HL-60 (cell line): ENCODE measurements at regions not wholly inside any gene's neighbourhood (a gene's known extent, or its start where the extent isn't known, plus 50 kb on each side); places are given as distances from the start of the nearest gene placed in this dataset.

ENCODE experiments used
- DNase-seq, 2 experiments: peaks; one replicate each; pipeline ENCODE4 v3.0.0-alpha.2; 2010 to 2020; ENCODE audit warnings: low read depth in 1 of 2, low spot score in 1 of 2
- H3K27ac ChIP-seq: fragments of 250-450 bp; sonication (Bioruptor Pico); replicated peaks from 2 replicates; pipeline ENCODE4 v1.5.1; 2020; ENCODE audit warnings: mild to moderate bottlenecking, moderate library complexity
- H3K27me3 ChIP-seq: fragments of 250-450 bp; sonication (Bioruptor Pico); 2 replicates; pipeline ENCODE4 v1.5.1; 2021; ENCODE audit warnings: mild to moderate bottlenecking, moderate library complexity; ENCODE audit not compliant: insufficient read depth, poor library complexity, severe bottlenecking
- H3K4me3 ChIP-seq: replicated peaks from 2 replicates; pipeline ENCODE4 v1.5.1; 2011; ENCODE audit warnings: mild to moderate bottlenecking, control low read depth, low read length; ENCODE audit not compliant: insufficient read depth
- CTCF ChIP-seq: IDR thresholded peaks from one replicate; pipeline ENCODE4 v1.5.1; 2011; ENCODE audit warnings: low read length, control low read depth, inconsistent platforms; ENCODE audit not compliant: insufficient read depth
- GABPA ChIP-seq: IDR thresholded peaks from 2 replicates; pipeline ENCODE4 v1.6.1; 2012; ENCODE audit warnings: low read depth
- POLR2AphosphoS5 ChIP-seq: IDR thresholded peaks from 2 replicates; pipeline ENCODE4 v1.6.1; 2012; ENCODE audit warnings: low read depth
- SPI1 ChIP-seq: IDR thresholded peaks from 2 replicates; pipeline ENCODE4 v1.6.1; 2012; ENCODE audit warnings: low read depth, mild to moderate bottlenecking, borderline replicate concordance
- TF ChIP-seq, protein P1 (sequence below): IDR thresholded peaks from 2 replicates; pipeline ENCODE4 v1.6.1; 2012; ENCODE audit warnings: low read depth; ENCODE audit not compliant: insufficient replicate concordance

DNA sequence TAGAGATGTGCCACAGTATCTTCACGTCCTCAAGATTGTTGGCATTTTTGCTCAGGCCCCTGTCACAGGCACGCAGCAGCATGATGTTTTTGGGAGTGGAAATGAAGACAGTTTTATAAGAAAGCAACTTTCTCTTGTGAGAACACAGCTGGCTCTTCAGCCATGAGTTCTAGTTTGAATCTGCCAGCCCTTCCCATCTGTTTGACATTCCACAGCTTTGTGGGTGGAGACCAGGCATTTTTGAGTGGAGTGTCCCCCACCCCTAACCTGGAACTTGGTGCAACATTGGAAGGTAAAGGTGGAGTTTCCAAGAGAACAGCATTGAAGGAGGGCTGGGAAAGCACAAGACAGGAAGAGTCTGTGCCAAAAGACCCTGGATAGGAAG is 253.1 kb upstream of the IGFBP3 start:
- H3K27ac ChIP-seq: no peak overlapping the region
- H3K4me3 ChIP-seq: no peak overlapping the region
- no peak for DNase-seq
- TF ChIP-seq CTCF (no peak), GABPA (no peak), SPI1 (no peak), POLR2AphosphoS5 (no peak)
- TF ChIP-seq, protein P1, sequence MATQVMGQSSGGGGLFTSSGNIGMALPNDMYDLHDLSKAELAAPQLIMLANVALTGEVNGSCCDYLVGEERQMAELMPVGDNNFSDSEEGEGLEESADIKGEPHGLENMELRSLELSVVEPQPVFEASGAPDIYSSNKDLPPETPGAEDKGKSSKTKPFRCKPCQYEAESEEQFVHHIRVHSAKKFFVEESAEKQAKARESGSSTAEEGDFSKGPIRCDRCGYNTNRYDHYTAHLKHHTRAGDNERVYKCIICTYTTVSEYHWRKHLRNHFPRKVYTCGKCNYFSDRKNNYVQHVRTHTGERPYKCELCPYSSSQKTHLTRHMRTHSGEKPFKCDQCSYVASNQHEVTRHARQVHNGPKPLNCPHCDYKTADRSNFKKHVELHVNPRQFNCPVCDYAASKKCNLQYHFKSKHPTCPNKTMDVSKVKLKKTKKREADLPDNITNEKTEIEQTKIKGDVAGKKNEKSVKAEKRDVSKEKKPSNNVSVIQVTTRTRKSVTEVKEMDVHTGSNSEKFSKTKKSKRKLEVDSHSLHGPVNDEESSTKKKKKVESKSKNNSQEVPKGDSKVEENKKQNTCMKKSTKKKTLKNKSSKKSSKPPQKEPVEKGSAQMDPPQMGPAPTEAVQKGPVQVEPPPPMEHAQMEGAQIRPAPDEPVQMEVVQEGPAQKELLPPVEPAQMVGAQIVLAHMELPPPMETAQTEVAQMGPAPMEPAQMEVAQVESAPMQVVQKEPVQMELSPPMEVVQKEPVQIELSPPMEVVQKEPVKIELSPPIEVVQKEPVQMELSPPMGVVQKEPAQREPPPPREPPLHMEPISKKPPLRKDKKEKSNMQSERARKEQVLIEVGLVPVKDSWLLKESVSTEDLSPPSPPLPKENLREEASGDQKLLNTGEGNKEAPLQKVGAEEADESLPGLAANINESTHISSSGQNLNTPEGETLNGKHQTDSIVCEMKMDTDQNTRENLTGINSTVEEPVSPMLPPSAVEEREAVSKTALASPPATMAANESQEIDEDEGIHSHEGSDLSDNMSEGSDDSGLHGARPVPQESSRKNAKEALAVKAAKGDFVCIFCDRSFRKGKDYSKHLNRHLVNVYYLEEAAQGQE: no peak
- no peaks in the 10 kb centered on the region for H3K27me3 ChIP-seq

DNA sequence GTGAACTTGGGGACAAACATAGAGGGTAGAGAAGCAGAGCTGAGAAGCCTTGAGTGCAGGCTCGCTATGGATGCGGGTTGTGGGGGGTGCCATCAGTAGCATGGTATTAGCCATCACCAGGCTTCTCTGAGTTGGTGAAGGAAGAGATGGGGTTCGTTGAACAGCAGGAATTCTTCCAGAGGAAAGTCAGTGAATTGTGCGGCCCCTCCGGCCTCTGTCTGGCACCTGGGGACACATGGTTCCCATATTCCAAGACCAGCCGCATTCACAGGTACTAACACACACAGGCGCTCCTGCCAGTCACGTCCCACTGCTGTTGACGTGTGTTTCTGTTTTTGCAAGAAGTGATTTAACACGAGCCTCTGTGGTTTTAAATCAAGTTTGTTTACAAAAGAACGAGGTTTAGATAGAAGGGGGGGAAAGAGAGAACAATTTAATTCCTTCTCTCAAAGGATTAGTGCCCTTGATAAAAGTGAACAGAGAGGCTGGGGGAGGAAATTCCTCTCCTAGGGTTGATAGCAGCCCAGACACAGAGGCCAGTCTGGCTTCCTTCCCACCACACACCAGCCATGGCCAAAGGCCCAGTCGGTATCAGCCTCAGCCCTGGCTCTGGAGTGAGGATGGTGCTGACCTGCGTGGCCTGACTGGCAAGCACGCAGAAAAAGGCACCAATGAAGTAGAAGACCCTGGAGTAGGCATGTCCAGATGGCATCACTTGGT is 252.6 kb upstream of the IGFBP3 start:
- no peak overlapping the region for H3K27ac ChIP-seq

GRCh38 chr7:46170792-46171191 is 249.7 kb upstream of the IGFBP3 start:
- Histone ChIP-seq H3K4me3 (no peak overlapping the region), H3K27ac (no peak overlapping the region), H3K27me3 (no peaks in the 10 kb centered on the region)
- no peak for TF ChIP-seq GABPA
- TF ChIP-seq CTCF: no peak
- TF ChIP-seq, protein P1: no peak
- TF ChIP-seq SPI1: no peak
- no peak for TF ChIP-seq POLR2AphosphoS5
- DNase-seq: no peak

More for the DNA sequence above, 252.6 kb upstream of the IGFBP3 start:
- TF ChIP-seq CTCF (no peak), POLR2AphosphoS5 (no peak), GABPA (no peak), SPI1 (no peak)
- TF ChIP-seq, protein P1: no peak
- no peaks in the 10 kb centered on the region for H3K27me3 ChIP-seq
- no peak overlapping the region for H3K4me3 ChIP-seq
- no peak for DNase-seq
